WERI-Rb-1 (cell line): ENCODE measurements at regions not wholly inside any gene's neighbourhood (a gene's known extent, or its start where the extent isn't known, plus 50 kb on each side); places are given as distances from the start of the nearest gene placed in this dataset.

ENCODE experiments used
- DNase-seq: peaks from one replicate; pipeline ENCODE4 v3.0.0-alpha.2; 2020
- H3K27ac ChIP-seq: fragments of 250-450 bp; sonication (Bioruptor Pico); 2 replicates; pipeline ENCODE4 v1.5.1; 2020; ENCODE audit warnings: mild to moderate bottlenecking, moderate library complexity
- H3K27me3 ChIP-seq: fragments of 250-450 bp; sonication (Bioruptor Pico); 2 replicates; pipeline ENCODE4 v1.5.1; 2021; ENCODE audit warnings: mild to moderate bottlenecking, low read depth, moderate library complexity; ENCODE audit not compliant: insufficient read depth, severe bottlenecking
- H3K36me3 ChIP-seq: fragments of 250-450 bp; sonication (Bioruptor Pico); 2 replicates; pipeline ENCODE4 v1.5.1; 2020; ENCODE audit warnings: mild to moderate bottlenecking, moderate library complexity
- H3K4me3 ChIP-seq: 2 replicates; pipeline ENCODE4 v1.5.1; 2011; ENCODE audit warnings: low read depth, mild to moderate bottlenecking, control low read depth, low read length
- H3K9me3 ChIP-seq: fragments of 250-450 bp; sonication (Bioruptor Pico); 2 replicates; pipeline ENCODE4 v1.5.1; 2021; ENCODE audit warnings: mild to moderate bottlenecking, moderate library complexity; ENCODE audit not compliant: severe bottlenecking
- CTCF ChIP-seq: IDR thresholded peaks from 2 replicates; pipeline ENCODE4 v1.5.1; 2011; ENCODE audit warnings: low read depth, mild to moderate bottlenecking, control low read depth, inconsistent platforms, low read length

- TF ChIP-seq CTCF: no peak
- Histone ChIP-seq H3K27me3 (no peaks in the 10 kb centered on the region), H3K27ac (no peak overlapping the region), H3K9me3 (no peaks in the 10 kb centered on the region), H3K4me3 (no peak overlapping the region), H3K36me3 (no peaks in the 10 kb centered on the region)
- DNase-seq: no peak
Measured at GRCh38 chr18:26768385-26768784, 97.1 kb downstream of the AQP4 start.

- no peak for TF ChIP-seq CTCF
- Histone ChIP-seq H3K27me3 (no peaks in the 10 kb centered on the region), H3K9me3 (no peaks in the 10 kb centered on the region), H3K4me3 (no peak overlapping the region), H3K27ac (no peak overlapping the region), H3K36me3 (no peaks in the 10 kb centered on the region)
- DNase-seq: no peak
Measured at GRCh38 chr18:26765498-26765897, 100.0 kb downstream of the AQP4 start.

GRCh38 chr18:26764586-26764985 is 100.9 kb downstream of the AQP4 start:
- Histone ChIP-seq H3K27me3 (no peaks in the 10 kb centered on the region), H3K9me3 (no peaks in the 10 kb centered on the region), H3K36me3 (no peaks in the 10 kb centered on the region), H3K27ac (no peak overlapping the region), H3K4me3 (no peak overlapping the region)
- no peak for DNase-seq
- TF ChIP-seq CTCF: no peak

GRCh38 chr18:26764177-26764576 is 101.3 kb downstream of the AQP4 start:
- no peak for TF ChIP-seq CTCF
- no peak overlapping the region for H3K4me3 ChIP-seq
- DNase-seq: no peak
- no peak overlapping the region for H3K27ac ChIP-seq
- H3K27me3 ChIP-seq: no peaks in the 10 kb centered on the region
- no peaks in the 10 kb centered on the region for H3K36me3 ChIP-seq
- no peaks in the 10 kb centered on the region for H3K9me3 ChIP-seq

- DNase-seq: no peak
- no peaks in the 10 kb centered on the region for H3K27me3 ChIP-seq
- no peaks in the 10 kb centered on the region for H3K36me3 ChIP-seq
- no peak for TF ChIP-seq CTCF
- H3K4me3 ChIP-seq: no peak overlapping the region
- no peak overlapping the region for H3K27ac ChIP-seq
- H3K9me3 ChIP-seq: no peaks in the 10 kb centered on the region
Measured at GRCh38 chr18:26763446-26764110, 101.9 kb downstream of the AQP4 start.
